GM23338 (cell line): ENCODE measurements at regions not wholly inside any gene's neighbourhood (a gene's known extent, or its start where the extent isn't known, plus 50 kb on each side); places are given as distances from the start of the nearest gene placed in this dataset.

Experiments
- ATAC-seq: fragments of 200-7000 bp; cut with Tn5 transposase; 3 replicates; pipeline ENCODE4 v1.9.1; 2020
- DNase-seq: peaks from one replicate; pipeline ENCODE4 v3.0.0-alpha.2; 2015; ENCODE audit warnings: low spot score
- H2AFZ ChIP-seq: fragments of 200-600 bp; sonication (generic); 2 replicates; pipeline ENCODE4 v1.8.0; 2016; ENCODE audit warnings: antibody characterized with exemption, mild to moderate bottlenecking, moderate library complexity
- H3F3A ChIP-seq: fragments of 200-600 bp; sonication (generic); replicated peaks from 2 replicates; pipeline ENCODE4 v1.8.0; 2017; ENCODE audit warnings: antibody characterized with exemption, mixed run types, low read depth
- H3K27ac ChIP-seq: fragments of 200-600 bp; sonication (generic); 2 replicates; pipeline ENCODE4 v1.6.1; 2016; ENCODE audit warnings: low read depth
- H3K27me3 ChIP-seq: fragments of 200-600 bp; sonication (generic); 2 replicates; pipeline ENCODE4 v1.8.0; 2016; ENCODE audit warnings: mild to moderate bottlenecking, mixed run types, moderate library complexity; ENCODE audit not compliant: insufficient read depth
- H3K36me3 ChIP-seq: fragments of 200-600 bp; sonication (generic); 2 replicates; pipeline ENCODE4 v1.8.0; 2016; ENCODE audit warnings: mild to moderate bottlenecking; ENCODE audit not compliant: insufficient read depth
- H3K4me1 ChIP-seq: fragments of 200-600 bp; sonication (generic); 2 replicates; pipeline ENCODE4 v1.8.0; 2016; ENCODE audit warnings: mild to moderate bottlenecking, moderate library complexity; ENCODE audit not compliant: insufficient read depth
- H3K4me2 ChIP-seq: fragments of 200-600 bp; sonication (generic); 2 replicates; pipeline ENCODE4 v1.7.1; 2017; ENCODE audit warnings: mixed run types
- H3K4me3 ChIP-seq: fragments of 200-600 bp; sonication (generic); 2 replicates; pipeline ENCODE4 v1.6.1; 2016; ENCODE audit warnings: mixed run types
- H3K79me2 ChIP-seq: fragments of 200-600 bp; sonication (generic); replicated peaks from 2 replicates; pipeline ENCODE4 v1.8.0; 2017; ENCODE audit warnings: mild to moderate bottlenecking; ENCODE audit not compliant: insufficient read depth
- H3K9me2 ChIP-seq: fragments of 200-600 bp; sonication (generic); 2 replicates; pipeline ENCODE4 v1.8.0; 2017; ENCODE audit not compliant: insufficient read depth
- H4K20me1 ChIP-seq: fragments of 200-600 bp; sonication (generic); replicated peaks from 2 replicates; pipeline ENCODE4 v1.8.0; 2017; ENCODE audit warnings: mild to moderate bottlenecking; ENCODE audit not compliant: insufficient read depth
- H3K27ac Mint-ChIP-seq: 2 replicates; pipeline ENCODE4 v1.8.0; 2020; ENCODE audit warnings: inconsistent platforms, mild to moderate bottlenecking, moderate library complexity, mixed read lengths
- H3K27me3 Mint-ChIP-seq: 3 replicates; pipeline ENCODE4 v1.8.0; 2022; ENCODE audit warnings: low read depth, mild to moderate bottlenecking, moderate library complexity, mixed read lengths, inconsistent platforms; ENCODE audit not compliant: insufficient read depth, poor library complexity
- H3K36me3 Mint-ChIP-seq: 3 replicates; pipeline ENCODE4 v1.8.0; 2021; ENCODE audit warnings: low read depth, mild to moderate bottlenecking, inconsistent platforms, moderate library complexity, mixed read lengths
- H3K4me1 Mint-ChIP-seq: 3 replicates; pipeline ENCODE4 v1.8.0; 2020; ENCODE audit warnings: mild to moderate bottlenecking, inconsistent platforms, mixed read lengths
- H3K4me3 Mint-ChIP-seq: 3 replicates; pipeline ENCODE4 v1.8.0; 2021; ENCODE audit warnings: moderate library complexity, mild to moderate bottlenecking, inconsistent platforms, mixed read lengths
- H3K9me3 Mint-ChIP-seq: 3 replicates; pipeline ENCODE4 v1.8.0; 2020; ENCODE audit warnings: moderate library complexity, mild to moderate bottlenecking, inconsistent platforms, mixed read lengths
- CREB1 ChIP-seq: fragments of 250-450 bp; sonication (Bioruptor Pico); IDR thresholded peaks from 2 replicates; pipeline ENCODE4 v1.5.0; 2020; ENCODE audit warnings: low read depth, mild to moderate bottlenecking, moderate library complexity
- CTCF ChIP-seq, 2 experiments: fragments of 200-600 bp in 1 of 2; sonication (generic) in 1 of 2; conservative IDR thresholded peaks; 2 replicates each; pipeline versions ENCODE4 v1.5.1 to v1.6.1; 2016 to 2017; ENCODE audit warnings: antibody characterized with exemption in 2 of 2, low read depth in 2 of 2, mild to moderate bottlenecking in 2 of 2, moderate library complexity in 1 of 2
- ETS1 ChIP-seq: IDR thresholded peaks from 2 replicates; pipeline ENCODE4 v1.6.1; 2016; ENCODE audit warnings: antibody characterized with exemption
- EZH2phosphoT487 ChIP-seq: fragments of 200-600 bp; sonication (generic); IDR thresholded peaks from one replicate; pipeline ENCODE4 v1.8.1; 2018; ENCODE audit warnings: antibody characterized with exemption; ENCODE audit not compliant: unreplicated experiment
- REST ChIP-seq: IDR thresholded peaks from one replicate; pipeline ENCODE4 v1.6.1; 2018; ENCODE audit warnings: antibody characterized with exemption; ENCODE audit not compliant: unreplicated experiment
- ZNF114 ChIP-seq: fragments of 250-450 bp; sonication (Bioruptor Pico); IDR thresholded peaks from 2 replicates; pipeline ENCODE4 v1.5.0; 2020; ENCODE audit warnings: mild to moderate bottlenecking, moderate library complexity
- ZNF462 ChIP-seq: fragments of 250-450 bp; sonication (Bioruptor Pico); IDR thresholded peaks from 2 replicates; pipeline ENCODE4 v1.5.0; 2020; ENCODE audit warnings: mild to moderate bottlenecking, moderate library complexity

- H2AFZ ChIP-seq, result no peak overlapping the region
- H3K27ac ChIP-seq, result no peak overlapping the region
- DNase-seq (no peak), ATAC-seq (no peak)
- Mint-ChIP-seq H3K27me3 (no peaks in the 10 kb centered on the region), H3K27ac (no peak overlapping the region), H3K9me3 (peaks cover 6% of the 10 kb centered on the region; the same call in 1 of the 3 replicates), H3K4me1 (no peaks in the 10 kb centered on the region; the same call in 2 of the 3 replicates), H3K36me3 (no peaks in the 10 kb centered on the region), H3K4me3 (no peak overlapping the region)
- H3K9me2 ChIP-seq, result no peaks in the 10 kb centered on the region
- H3K27me3 ChIP-seq, result no peaks in the 10 kb centered on the region
- no peaks in the 10 kb centered on the region for H3F3A ChIP-seq
- H3K4me1 ChIP-seq, result no peaks in the 10 kb centered on the region
- no peaks in the 10 kb centered on the region for H4K20me1 ChIP-seq
- H3K4me3 ChIP-seq, result no peak overlapping the region
- no peak for TF ChIP-seq ZNF114 (CRISPR knock-in tag)
- TF ChIP-seq ETS1, result no peak
- no peak for TF ChIP-seq CREB1 (CRISPR knock-in tag)
- TF ChIP-seq CTCF (conservative IDR thresholded peaks at IDR 0.05; ENCODE audit: low read depth in 2 of 2), result no peak
- TF ChIP-seq REST, result no peak
- no peak for TF ChIP-seq EZH2phosphoT487
- H3K36me3 ChIP-seq, result no peaks in the 10 kb centered on the region
- H3K4me2 ChIP-seq, result no peak overlapping the region
- no peaks in the 10 kb centered on the region for H3K79me2 ChIP-seq
Observed at GRCh38 chr5:67481362-67481761, 284.8 kb upstream of the CD180 start.

- Histone ChIP-seq H3F3A (no peaks in the 10 kb centered on the region), H2AFZ (no peak overlapping the region), H3K36me3 (no peaks in the 10 kb centered on the region), H3K27me3 (no peaks in the 10 kb centered on the region), H3K4me2 (no peak overlapping the region), H3K4me3 (no peak overlapping the region), H4K20me1 (no peaks in the 10 kb centered on the region), H3K27ac (no peak overlapping the region), H3K79me2 (no peaks in the 10 kb centered on the region), H3K9me2 (no peaks in the 10 kb centered on the region), H3K4me1 (no peaks in the 10 kb centered on the region)
- Mint-ChIP-seq H3K27me3 (no peaks in the 10 kb centered on the region), H3K4me3 (no peak overlapping the region), H3K4me1 (no peaks in the 10 kb centered on the region; the same call in 2 of the 3 replicates), H3K9me3 (no peaks in the 10 kb centered on the region), H3K27ac (no peak overlapping the region), H3K36me3 (no peaks in the 10 kb centered on the region)
- ATAC-seq (no peak), DNase-seq (no peak)
- TF ChIP-seq EZH2phosphoT487 (no peak), ZNF462 (no peak), ETS1 (no peak), CREB1 (CRISPR knock-in tag) (no peak)
Observed at GRCh38 chr5:67478337-67478736, 281.7 kb upstream of the CD180 start.
